ENCODE measurements at regions not wholly inside any gene's neighbourhood (a gene's known extent, or its start where the extent isn't known, plus 50 kb on each side); places are given as distances from the start of the nearest gene placed in this dataset.

GRCh38 chr5:53233645-53234405 lies 124.3 kb upstream of the MOCS2 start:
- TF ChIP-seq EZH2 (IDR thresholded peaks at IDR 0.05; ENCODE audit: borderline replicate concordance, low read depth, low read length, poor library complexity, severe bottlenecking) = no peak
- no peak for TF ChIP-seq CTCF (conservative IDR thresholded peaks at IDR 0.05; ENCODE audit: low read depth, low read length)
- DNase-seq (ENCODE audit: low spot score) = no peak
- Histone ChIP-seq H3K9me3 (ENCODE audit: low read depth, low read length, poor library complexity, severe bottlenecking) (no peaks in the 10 kb centered on the region), H3K27me3 (replicated peaks; ENCODE audit: insufficient read depth, low read depth, low read length, poor library complexity) (no peaks in the 10 kb centered on the region), H3K4me3 (ENCODE audit: low read depth, low read length, poor library complexity, severe bottlenecking) (no peak overlapping the region), H3K27ac (ENCODE audit: low read depth, low read length, poor library complexity, severe bottlenecking) (no peak overlapping the region), H3K4me1 (ENCODE audit: insufficient read depth, low read length, poor library complexity, severe bottlenecking) (no peaks in the 10 kb centered on the region), H3K36me3 (ENCODE audit: insufficient read depth, low read length, poor library complexity, severe bottlenecking) (no peaks in the 10 kb centered on the region)
- ChIA-PET CTCF (interaction anchor here (0.7 kb wide), 1 partner anchor 50 kb away, joined by 3 read pairs; no protein-coding TSS in a partner anchor), POLR2A (ENCODE audit: low non-redundant PET) (no interaction called here)
- BruUV-seq (replicated peaks) = no TSS peak
- intact Hi-C loops (cut with micrococcal nuclease; ENCODE audit: unreplicated experiment) = no loop called here

GRCh38 chr5:53236683-53237082 lies 127.1 kb upstream of the MOCS2 start:
- no peak for TF ChIP-seq CTCF (conservative IDR thresholded peaks at IDR 0.05; ENCODE audit: low read depth, low read length)
- H3K9me3 ChIP-seq (ENCODE audit: low read depth, low read length, poor library complexity, severe bottlenecking) = no peaks in the 10 kb centered on the region
- H3K27me3 ChIP-seq (replicated peaks; ENCODE audit: insufficient read depth, low read depth, low read length, poor library complexity) = no peaks in the 10 kb centered on the region
- POLR2A ChIA-PET (ENCODE audit: low non-redundant PET) = no interaction called here
- DNase-seq (ENCODE audit: low spot score) = no peak
- no peak overlapping the region for H3K4me3 ChIP-seq (ENCODE audit: low read depth, low read length, poor library complexity, severe bottlenecking)
- H3K27ac ChIP-seq (ENCODE audit: low read depth, low read length, poor library complexity, severe bottlenecking) = no peak overlapping the region
- no TSS peak for BruUV-seq (replicated peaks)
- no peaks in the 10 kb centered on the region for H3K4me1 ChIP-seq (ENCODE audit: insufficient read depth, low read length, poor library complexity, severe bottlenecking)
- intact Hi-C loops (cut with micrococcal nuclease; ENCODE audit: unreplicated experiment) = no loop called here
- H3K36me3 ChIP-seq (ENCODE audit: insufficient read depth, low read length, poor library complexity, severe bottlenecking) = no peaks in the 10 kb centered on the region
- CTCF ChIA-PET = no interaction called here

GRCh38 chr5:53237876-53238275 lies 128.3 kb upstream of the MOCS2 start:
- no peaks in the 10 kb centered on the region for H3K4me1 ChIP-seq (ENCODE audit: insufficient read depth, low read length, poor library complexity, severe bottlenecking)
- no peaks in the 10 kb centered on the region for H3K27me3 ChIP-seq (replicated peaks; ENCODE audit: insufficient read depth, low read depth, low read length, poor library complexity)
- no TSS peak for BruUV-seq (replicated peaks)
- POLR2A ChIA-PET (ENCODE audit: low non-redundant PET) = no interaction called here
- no peak for DNase-seq (ENCODE audit: low spot score)
- H3K27ac ChIP-seq (ENCODE audit: low read depth, low read length, poor library complexity, severe bottlenecking) = no peak overlapping the region
- no peaks in the 10 kb centered on the region for H3K36me3 ChIP-seq (ENCODE audit: insufficient read depth, low read length, poor library complexity, severe bottlenecking)
- CTCF ChIA-PET = no interaction called here
- H3K4me3 ChIP-seq (ENCODE audit: low read depth, low read length, poor library complexity, severe bottlenecking) = no peak overlapping the region
- intact Hi-C loops (cut with micrococcal nuclease; ENCODE audit: unreplicated experiment) = no loop called here
- H3K9me3 ChIP-seq (ENCODE audit: low read depth, low read length, poor library complexity, severe bottlenecking) = no peaks in the 10 kb centered on the region
- TF ChIP-seq EZH2 (IDR thresholded peaks at IDR 0.05; ENCODE audit: borderline replicate concordance, low read depth, low read length, poor library complexity, severe bottlenecking) = no peak
- no peak for TF ChIP-seq CTCF (conservative IDR thresholded peaks at IDR 0.05; ENCODE audit: low read depth, low read length)
